ENCODE measurements at regions not wholly inside any gene's neighbourhood (a gene's known extent, or its start where the extent isn't known, plus 50 kb on each side); places are given as distances from the start of the nearest gene placed in this dataset.

DNA sequence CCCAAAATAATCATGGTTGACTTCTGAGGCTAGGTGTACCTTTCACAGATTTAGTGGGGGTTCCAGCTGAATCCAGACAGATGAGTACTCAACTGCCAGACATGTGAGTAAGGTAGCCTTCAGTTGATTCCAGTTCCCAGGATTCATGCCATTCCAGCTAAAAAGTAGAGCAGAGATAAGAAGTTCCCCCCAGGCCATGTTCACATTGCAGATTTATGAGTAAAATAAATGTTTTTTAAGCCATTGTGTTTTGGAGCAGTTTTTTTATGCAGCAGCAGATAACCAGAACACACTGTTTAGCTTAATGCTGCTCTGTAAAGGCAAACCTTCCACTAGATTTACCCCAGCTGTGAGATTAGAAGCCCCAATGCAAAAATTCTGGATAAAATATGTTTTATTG is 245.0 kb downstream of the RFPL4B start:
- H3K4me3 ChIP-seq (ENCODE audit: low read depth, low read length), result no peak overlapping the region
- no peak for DNase-seq (ENCODE audit: low read depth)

DNA sequence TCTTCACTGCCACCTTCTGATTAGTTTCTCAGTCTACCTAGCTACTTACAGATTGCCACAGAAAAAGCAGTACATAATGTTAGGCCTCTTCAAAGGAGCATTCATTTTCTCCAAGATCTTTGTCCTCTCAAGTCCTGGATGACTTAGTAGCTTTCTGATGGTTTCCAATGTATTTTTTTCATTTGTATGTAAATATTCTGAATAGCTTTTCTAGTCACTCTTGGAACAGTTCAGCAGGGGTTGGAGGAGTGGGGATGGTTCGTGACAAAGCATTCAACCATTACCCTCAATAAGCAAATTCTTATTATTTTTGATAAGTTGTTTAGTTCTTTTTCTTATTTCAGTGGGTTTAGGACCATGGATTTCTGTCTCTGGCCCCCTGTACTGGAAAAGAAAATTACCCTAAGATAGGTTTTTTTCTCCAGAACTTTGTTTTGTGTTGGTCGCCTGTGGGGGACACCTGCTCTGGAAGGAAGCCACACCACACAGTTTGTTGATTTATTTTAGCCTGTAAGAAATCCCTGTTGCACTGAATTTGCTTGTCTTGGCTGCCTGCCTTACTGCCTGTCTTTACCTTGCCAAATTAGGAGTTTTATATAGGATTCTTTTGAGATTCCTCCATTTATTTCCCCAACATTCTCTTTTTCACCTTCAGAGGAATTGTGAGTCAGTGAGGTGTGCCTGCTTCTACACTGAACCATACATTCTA is 247.9 kb downstream of the RFPL4B start:
- TF ChIP-seq, protein P1, sequence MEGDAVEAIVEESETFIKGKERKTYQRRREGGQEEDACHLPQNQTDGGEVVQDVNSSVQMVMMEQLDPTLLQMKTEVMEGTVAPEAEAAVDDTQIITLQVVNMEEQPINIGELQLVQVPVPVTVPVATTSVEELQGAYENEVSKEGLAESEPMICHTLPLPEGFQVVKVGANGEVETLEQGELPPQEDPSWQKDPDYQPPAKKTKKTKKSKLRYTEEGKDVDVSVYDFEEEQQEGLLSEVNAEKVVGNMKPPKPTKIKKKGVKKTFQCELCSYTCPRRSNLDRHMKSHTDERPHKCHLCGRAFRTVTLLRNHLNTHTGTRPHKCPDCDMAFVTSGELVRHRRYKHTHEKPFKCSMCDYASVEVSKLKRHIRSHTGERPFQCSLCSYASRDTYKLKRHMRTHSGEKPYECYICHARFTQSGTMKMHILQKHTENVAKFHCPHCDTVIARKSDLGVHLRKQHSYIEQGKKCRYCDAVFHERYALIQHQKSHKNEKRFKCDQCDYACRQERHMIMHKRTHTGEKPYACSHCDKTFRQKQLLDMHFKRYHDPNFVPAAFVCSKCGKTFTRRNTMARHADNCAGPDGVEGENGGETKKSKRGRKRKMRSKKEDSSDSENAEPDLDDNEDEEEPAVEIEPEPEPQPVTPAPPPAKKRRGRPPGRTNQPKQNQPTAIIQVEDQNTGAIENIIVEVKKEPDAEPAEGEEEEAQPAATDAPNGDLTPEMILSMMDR (IDR thresholded peaks at IDR 0.05; ENCODE audit: low read depth, low read length), result no peak
- no peak for TF ChIP-seq POLR2A (IDR thresholded peaks at IDR 0.05; ENCODE audit: extremely low read depth, insufficient read length)
- TF ChIP-seq MYC (IDR thresholded peaks at IDR 0.05; ENCODE audit: low read depth, low read length), result no peak
- TF ChIP-seq, protein P2, sequence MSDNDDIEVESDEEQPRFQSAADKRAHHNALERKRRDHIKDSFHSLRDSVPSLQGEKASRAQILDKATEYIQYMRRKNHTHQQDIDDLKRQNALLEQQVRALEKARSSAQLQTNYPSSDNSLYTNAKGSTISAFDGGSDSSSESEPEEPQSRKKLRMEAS (IDR thresholded peaks at IDR 0.05; ENCODE audit: low read depth, low read length), result no peak
- no peak for DNase-seq (ENCODE audit: low read depth)
- H3K4me3 ChIP-seq (ENCODE audit: low read depth, low read length), result no peak overlapping the region

More for the DNA sequence above, 245.0 kb downstream of the RFPL4B start:
- TF ChIP-seq, protein P1 (IDR thresholded peaks at IDR 0.05; ENCODE audit: low read depth, low read length), result no peak

- H3K4me3 ChIP-seq (ENCODE audit: low read depth, low read length), result no peak overlapping the region
- DNase-seq (ENCODE audit: low read depth), result no peak
- no peak for TF ChIP-seq MYC (IDR thresholded peaks at IDR 0.05; ENCODE audit: low read depth, low read length)
- TF ChIP-seq, protein P1 (IDR thresholded peaks at IDR 0.05; ENCODE audit: low read depth, low read length), result no peak
- no peak for TF ChIP-seq POLR2A (IDR thresholded peaks at IDR 0.05; ENCODE audit: extremely low read depth, insufficient read length)
- TF ChIP-seq, protein P2 (IDR thresholded peaks at IDR 0.05; ENCODE audit: low read depth, low read length), result no peak
These were observed 248.7 kb downstream of the RFPL4B start for GRCh38 chr6:112595841-112596240.

DNA sequence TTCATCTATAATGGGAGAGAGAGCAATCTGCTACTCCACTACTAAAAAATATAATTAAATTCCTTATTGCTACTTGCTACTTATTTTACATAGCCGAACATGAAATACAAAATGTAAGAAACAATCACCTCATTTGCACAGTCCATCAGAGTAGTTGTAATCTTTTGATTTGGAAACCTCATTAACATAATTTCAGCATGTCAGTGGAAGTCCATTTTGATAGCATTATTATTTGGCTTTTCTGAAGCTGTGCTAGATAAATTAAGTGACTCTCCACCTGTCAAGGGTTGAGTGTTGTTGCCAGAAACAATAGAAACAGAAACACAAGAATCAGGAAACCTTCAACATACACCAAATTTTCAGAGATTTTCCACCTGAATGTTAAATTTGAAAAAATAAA is 250.0 kb downstream of the RFPL4B start:
- no peak overlapping the region for H3K4me3 ChIP-seq (ENCODE audit: low read depth, low read length)
- DNase-seq (ENCODE audit: low read depth), result no peak
- TF ChIP-seq POLR2A (IDR thresholded peaks at IDR 0.05; ENCODE audit: extremely low read depth, insufficient read length) (no peak), MYC (IDR thresholded peaks at IDR 0.05; ENCODE audit: low read depth, low read length) (no peak)
- TF ChIP-seq, protein P1 (IDR thresholded peaks at IDR 0.05; ENCODE audit: low read depth, low read length), result no peak
- TF ChIP-seq, protein P2 (IDR thresholded peaks at IDR 0.05; ENCODE audit: low read depth, low read length), result no peak

- DNase-seq (ENCODE audit: low read depth), result no peak
- TF ChIP-seq POLR2A (IDR thresholded peaks at IDR 0.05; ENCODE audit: extremely low read depth, insufficient read length), result no peak
- TF ChIP-seq, protein P1 (IDR thresholded peaks at IDR 0.05; ENCODE audit: low read depth, low read length), result no peak
- TF ChIP-seq MYC (IDR thresholded peaks at IDR 0.05; ENCODE audit: low read depth, low read length), result no peak
- TF ChIP-seq, protein P2 (IDR thresholded peaks at IDR 0.05; ENCODE audit: low read depth, low read length), result no peak
- no peak overlapping the region for H3K4me3 ChIP-seq (ENCODE audit: low read depth, low read length)
These were observed 253.0 kb downstream of the RFPL4B start for GRCh38 chr6:112600168-112600567.

GRCh38 chr6:112603726-112604125 is 256.6 kb downstream of the RFPL4B start:
- no peak for TF ChIP-seq POLR2A (IDR thresholded peaks at IDR 0.05; ENCODE audit: extremely low read depth, insufficient read length)
- TF ChIP-seq MYC (IDR thresholded peaks at IDR 0.05; ENCODE audit: low read depth, low read length), result no peak
- TF ChIP-seq, protein P1 (IDR thresholded peaks at IDR 0.05; ENCODE audit: low read depth, low read length), result no peak
- TF ChIP-seq, protein P2 (IDR thresholded peaks at IDR 0.05; ENCODE audit: low read depth, low read length), result no peak

More at GRCh38 chr6:112603726-112604125, 256.6 kb downstream of the RFPL4B start:
- H3K4me3 ChIP-seq (ENCODE audit: low read depth, low read length), result no peak overlapping the region
- DNase-seq (ENCODE audit: low read depth), result no peak

Data from NB4 (cell line).